CD4-positive, alpha-beta T cell (primary cell): ENCODE measurements at regions not wholly inside any gene's neighbourhood (a gene's known extent, or its start where the extent isn't known, plus 50 kb on each side); places are given as distances from the start of the nearest gene placed in this dataset.

Experiments used
- ATAC-seq: fragments of 200-7000 bp; cut with Tn5 transposase; one replicate; pipeline ENCODE4 v1.10.0; 2022; ENCODE audit warnings: mild to moderate bottlenecking; ENCODE audit not compliant: poor library complexity
- CTCF ChIA-PET: fragments of 350-600 bp; sonication (Branson Sonifier 250); formaldehyde crosslinking; loops from one replicate; lab custom pipeline; 2021; ENCODE audit warnings: antibody characterized with exemption, inconsistent platforms; lab: Charles Lee
- POLR2A ChIA-PET: fragments of 350-600 bp; sonication (Branson Sonifier 250); formaldehyde crosslinking; loops from one replicate; lab custom pipeline; 2021; ENCODE audit warnings: antibody characterized with exemption, inconsistent platforms; lab: Charles Lee
- DNase-seq, 14 experiments: peaks; one replicate each; pipeline ENCODE4 v3.0.0-alpha.2; 2013 to 2020; ENCODE audit warnings: mixed read lengths in 2 of 14
- H3K27ac ChIP-seq, 2 donors: one replicate each; pipeline versions ENCODE4 v1.5.1 to v1.7.0; 2013; ENCODE audit warnings: low read length in 2 of 2, low read depth in 1 of 2, mild to moderate bottlenecking in 1 of 2
- H3K27me3 ChIP-seq, 2 experiments: 1 replicate in 1 of 2; 2 replicates in 1 of 2; pipeline versions ENCODE4 v1.6.1 to v1.7.0; 2013; ENCODE audit warnings: low read length in 2 of 2, control low read depth in 1 of 2, mild to moderate bottlenecking in 1 of 2, moderate library complexity in 1 of 2; ENCODE audit not compliant: insufficient read depth in 2 of 2, control insufficient read depth in 1 of 2
- H3K36me3 ChIP-seq: one replicate; pipeline ENCODE4 v1.6.1; 2013; ENCODE audit warnings: low read length, control low read depth; ENCODE audit not compliant: insufficient read depth
- H3K4me1 ChIP-seq: one replicate; pipeline ENCODE4 v1.6.1; 2013; ENCODE audit warnings: low read length, control low read depth; ENCODE audit not compliant: insufficient read depth
- H3K4me3 ChIP-seq: one replicate; pipeline ENCODE4 v1.5.1; 2013; ENCODE audit warnings: mild to moderate bottlenecking, low read length, moderate library complexity
- H3K9me3 ChIP-seq, 2 experiments: 1 replicate in 1 of 2; 2 replicates in 1 of 2; pipeline versions ENCODE4 v1.6.1 to v1.7.0; 2013; ENCODE audit warnings: low read length in 2 of 2, mild to moderate bottlenecking in 2 of 2, control low read depth in 1 of 2, moderate library complexity in 1 of 2; ENCODE audit not compliant: control insufficient read depth in 1 of 2, insufficient read depth in 1 of 2
- H3K27ac Mint-ChIP-seq: one replicate; pipeline ENCODE4 v1.8.0; 2020; ENCODE audit warnings: mixed read lengths
- H3K27me3 Mint-ChIP-seq: one replicate; pipeline ENCODE4 v1.8.0; 2021; ENCODE audit warnings: mixed read lengths
- H3K36me3 Mint-ChIP-seq: one replicate; pipeline ENCODE4 v1.8.0; 2021; ENCODE audit warnings: low read depth, mixed read lengths
- H3K4me1 Mint-ChIP-seq: one replicate; pipeline ENCODE4 v1.8.0; 2021; ENCODE audit warnings: low read depth, mixed read lengths
- H3K4me3 Mint-ChIP-seq: one replicate; pipeline ENCODE4 v1.8.0; 2020; ENCODE audit warnings: mild to moderate bottlenecking, mixed read lengths
- H3K9me3 Mint-ChIP-seq: one replicate; pipeline ENCODE4 v1.8.0; 2020; ENCODE audit warnings: mixed read lengths
- CTCF ChIP-seq: fragments of 200-600 bp; IDR thresholded peaks from one replicate; pipeline ENCODE4 v1.8.0; 2022; ENCODE audit warnings: antibody characterized with exemption, mild to moderate bottlenecking
- intact Hi-C, 2 experiments: fragments of 100-400 bp; cut with DNase I in 1 of 2; cut with micrococcal nuclease in 1 of 2; formaldehyde crosslinking; loops; one replicate each; pipeline versions ENCODE4 v1.15.1 to v1.9.0; 2023 to 2025; cut with DNase I, micrococcal nuclease

GRCh38 chr5:2611659-2612058, 139.8 kb downstream of the IRX2 start:
- Histone ChIP-seq H3K9me3 (peaks cover 0 to 34% of the 10 kb centered on the region in 2 experiments), H3K27me3 (no peaks in the 10 kb centered on the region), H3K27ac (no peak overlapping the region), H3K4me3 (no peak overlapping the region), H3K4me1 (no peaks in the 10 kb centered on the region), H3K36me3 (no peaks in the 10 kb centered on the region)
- Mint-ChIP-seq H3K27ac (no peak overlapping the region), H3K27me3 (peaks cover 4% of the 10 kb centered on the region), H3K36me3 (no peaks in the 10 kb centered on the region), H3K9me3 (peaks cover 3% of the 10 kb centered on the region), H3K4me3 (no peak overlapping the region), H3K4me1 (no peaks in the 10 kb centered on the region)
- intact Hi-C loops: no loop called here
- no peak for TF ChIP-seq CTCF
- ChIA-PET CTCF (interaction anchor here (0.6 kb wide), 1 partner anchor 12 kb away, joined by 3 read pairs; no protein-coding TSS in a partner anchor), POLR2A (no interaction called here)
- ATAC-seq (no peak), DNase-seq (no peak)

DNA sequence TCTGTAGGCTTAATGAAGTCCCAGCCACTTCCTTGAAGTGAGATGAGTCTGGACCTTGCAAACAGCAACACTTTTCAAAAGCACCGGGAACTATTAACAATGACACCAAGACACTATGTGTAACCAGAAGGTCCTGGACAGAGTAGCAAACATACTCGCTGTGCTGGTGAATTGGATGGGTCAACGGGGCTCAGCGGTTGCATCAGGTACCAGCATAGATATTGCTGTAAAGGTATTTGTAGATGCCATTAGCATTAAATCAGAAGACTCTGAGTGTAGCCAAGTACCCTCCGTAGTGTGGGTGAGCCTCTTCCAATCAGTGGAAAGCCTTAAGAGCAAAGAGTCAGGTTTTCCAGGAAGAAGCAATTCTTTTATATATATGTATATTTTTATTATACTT, 140.5 kb downstream of the IRX2 start:
- ChIA-PET POLR2A (no interaction called here), CTCF (no interaction called here)

DNA sequence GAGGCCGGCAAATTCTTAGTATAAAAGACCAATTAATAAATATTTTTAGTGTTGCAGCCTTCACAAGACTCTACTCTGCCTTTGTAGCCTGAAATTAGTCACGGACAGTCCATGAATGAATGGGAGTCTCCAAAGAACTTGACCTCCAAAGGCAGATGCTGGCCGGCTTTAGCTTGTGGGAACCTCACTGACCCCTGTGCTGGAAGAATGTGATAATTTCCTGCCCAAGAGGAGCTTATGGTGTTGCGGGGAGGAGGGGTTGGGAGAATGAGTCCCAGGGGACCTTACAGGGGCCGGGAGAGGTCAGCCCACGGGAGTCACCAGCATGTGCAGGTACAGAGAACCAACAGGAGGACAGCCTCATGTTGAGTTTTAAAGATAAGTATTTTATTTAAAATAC, 143.1 kb downstream of the IRX2 start:
- no peak for DNase-seq
- ChIA-PET CTCF (no interaction called here), POLR2A (no interaction called here)
- H3K27ac Mint-ChIP-seq: no peak overlapping the region
- H3K27me3 Mint-ChIP-seq: peaks cover 4% of the 10 kb centered on the region
- H3K9me3 Mint-ChIP-seq: peaks cover 3% of the 10 kb centered on the region
- no peaks in the 10 kb centered on the region for H3K36me3 Mint-ChIP-seq
- Histone ChIP-seq H3K36me3 (no peaks in the 10 kb centered on the region), H3K27ac (no peak overlapping the region), H3K4me1 (no peaks in the 10 kb centered on the region), H3K27me3 (no peaks in the 10 kb centered on the region), H3K9me3 (peaks cover 0 to 33% of the 10 kb centered on the region in 2 experiments), H3K4me3 (no peak overlapping the region)
- no peak for ATAC-seq
- H3K4me3 Mint-ChIP-seq: no peak overlapping the region
- no peaks in the 10 kb centered on the region for H3K4me1 Mint-ChIP-seq
- intact Hi-C loops: no loop called here
- no peak for TF ChIP-seq CTCF

More for the DNA sequence above, 140.5 kb downstream of the IRX2 start:
- Mint-ChIP-seq H3K36me3 (no peaks in the 10 kb centered on the region), H3K4me3 (no peak overlapping the region), H3K27me3 (peaks cover 4% of the 10 kb centered on the region), H3K27ac (no peak overlapping the region), H3K9me3 (peaks cover 3% of the 10 kb centered on the region), H3K4me1 (no peaks in the 10 kb centered on the region)
- TF ChIP-seq CTCF: no peak
- Histone ChIP-seq H3K4me3 (no peak overlapping the region), H3K27me3 (no peaks in the 10 kb centered on the region), H3K36me3 (no peaks in the 10 kb centered on the region), H3K27ac (no peak overlapping the region), H3K4me1 (no peaks in the 10 kb centered on the region), H3K9me3 (peaks cover 0 to 38% of the 10 kb centered on the region in 2 experiments)
- intact Hi-C loops: no loop called here
- no peak for DNase-seq
- no peak for ATAC-seq
